Thoracic aorta (tissue), 2 donors: ENCODE measurements at regions not wholly inside any gene's neighbourhood (a gene's known extent, or its start where the extent isn't known, plus 50 kb on each side); places are given as distances from the start of the nearest gene placed in this dataset.

Experiments used
- ATAC-seq: fragments of 150-250 bp; one replicate; pipeline ENCODE4 v1.8.0; 2017; ENCODE audit warnings: low read depth; ENCODE audit not compliant: insufficient number of reproducible peaks, low FRiP score
- DNase-seq: peaks from one replicate; pipeline ENCODE4 v3.0.0-alpha.2; 2020; ENCODE audit warnings: low spot score
- H3K27ac ChIP-seq, 2 donors: fragments of 200-600 bp; sonication (generic); 1 replicate in 1 of 2; 2 replicates in 1 of 2; pipeline ENCODE4 v1.5.1; 2016; ENCODE audit warnings: mild to moderate bottlenecking in 2 of 2, moderate library complexity in 2 of 2
- H3K27me3 ChIP-seq: fragments of 200-600 bp; sonication (generic); replicated peaks from 2 replicates; pipeline ENCODE4 v1.6.0; 2016; ENCODE audit warnings: mild to moderate bottlenecking; ENCODE audit not compliant: insufficient read depth
- H3K36me3 ChIP-seq: fragments of 200-600 bp; sonication (generic); one replicate; pipeline ENCODE4 v1.5.1; 2016
- H3K4me1 ChIP-seq, 2 donors: fragments of 200-600 bp; sonication (generic); 1 replicate in 1 of 2; 2 replicates in 1 of 2; pipeline versions ENCODE4 v1.5.1 to v1.6.0; 2016; ENCODE audit warnings: low read depth in 2 of 2, mild to moderate bottlenecking in 1 of 2; ENCODE audit not compliant: control insufficient read depth in 1 of 2
- H3K4me3 ChIP-seq: fragments of 200-600 bp; sonication (generic); 2 replicates; pipeline ENCODE4 v1.5.1; 2016; ENCODE audit warnings: mild to moderate bottlenecking
- H3K9me3 ChIP-seq: fragments of 200-600 bp; sonication (generic); 2 replicates; pipeline ENCODE4 v1.5.1; 2016
- TF ChIP-seq, protein P1 (sequence below): fragments of 200-600 bp; sonication (generic); IDR thresholded peaks from one replicate; pipeline ENCODE4 v1.5.1; 2019; ENCODE audit warnings: antibody characterized with exemption

DNA sequence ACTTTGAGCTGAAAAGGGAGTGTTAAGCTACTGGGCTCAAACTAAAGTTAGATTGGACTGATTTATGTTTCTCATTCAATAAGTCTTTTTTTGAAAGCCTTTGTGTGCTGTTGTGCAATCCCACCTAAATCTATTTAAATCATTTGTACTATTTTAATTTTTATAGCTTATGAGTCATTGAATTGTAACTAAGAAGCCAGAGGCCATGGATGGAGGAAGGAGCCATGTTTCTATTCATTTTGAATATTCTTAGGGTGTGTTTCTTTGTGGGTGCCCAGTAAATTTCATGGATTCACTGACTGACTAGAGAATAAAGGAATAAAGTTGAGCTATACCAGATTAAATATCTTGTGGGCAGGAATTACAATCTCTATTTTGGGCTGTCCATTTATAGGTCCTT is 238.5 kb downstream of the KIF4B start:
- ATAC-seq (no peak), DNase-seq (no peak)
- TF ChIP-seq, protein P1, sequence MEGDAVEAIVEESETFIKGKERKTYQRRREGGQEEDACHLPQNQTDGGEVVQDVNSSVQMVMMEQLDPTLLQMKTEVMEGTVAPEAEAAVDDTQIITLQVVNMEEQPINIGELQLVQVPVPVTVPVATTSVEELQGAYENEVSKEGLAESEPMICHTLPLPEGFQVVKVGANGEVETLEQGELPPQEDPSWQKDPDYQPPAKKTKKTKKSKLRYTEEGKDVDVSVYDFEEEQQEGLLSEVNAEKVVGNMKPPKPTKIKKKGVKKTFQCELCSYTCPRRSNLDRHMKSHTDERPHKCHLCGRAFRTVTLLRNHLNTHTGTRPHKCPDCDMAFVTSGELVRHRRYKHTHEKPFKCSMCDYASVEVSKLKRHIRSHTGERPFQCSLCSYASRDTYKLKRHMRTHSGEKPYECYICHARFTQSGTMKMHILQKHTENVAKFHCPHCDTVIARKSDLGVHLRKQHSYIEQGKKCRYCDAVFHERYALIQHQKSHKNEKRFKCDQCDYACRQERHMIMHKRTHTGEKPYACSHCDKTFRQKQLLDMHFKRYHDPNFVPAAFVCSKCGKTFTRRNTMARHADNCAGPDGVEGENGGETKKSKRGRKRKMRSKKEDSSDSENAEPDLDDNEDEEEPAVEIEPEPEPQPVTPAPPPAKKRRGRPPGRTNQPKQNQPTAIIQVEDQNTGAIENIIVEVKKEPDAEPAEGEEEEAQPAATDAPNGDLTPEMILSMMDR = no peak
- no peaks in the 10 kb centered on the region for H3K36me3 ChIP-seq
- H3K9me3 ChIP-seq = no peaks in the 10 kb centered on the region
- H3K27ac ChIP-seq = no peak overlapping the region
- H3K4me1 ChIP-seq = no peaks in the 10 kb centered on the region
- no peak overlapping the region for H3K4me3 ChIP-seq
- H3K27me3 ChIP-seq = no peaks in the 10 kb centered on the region

DNA sequence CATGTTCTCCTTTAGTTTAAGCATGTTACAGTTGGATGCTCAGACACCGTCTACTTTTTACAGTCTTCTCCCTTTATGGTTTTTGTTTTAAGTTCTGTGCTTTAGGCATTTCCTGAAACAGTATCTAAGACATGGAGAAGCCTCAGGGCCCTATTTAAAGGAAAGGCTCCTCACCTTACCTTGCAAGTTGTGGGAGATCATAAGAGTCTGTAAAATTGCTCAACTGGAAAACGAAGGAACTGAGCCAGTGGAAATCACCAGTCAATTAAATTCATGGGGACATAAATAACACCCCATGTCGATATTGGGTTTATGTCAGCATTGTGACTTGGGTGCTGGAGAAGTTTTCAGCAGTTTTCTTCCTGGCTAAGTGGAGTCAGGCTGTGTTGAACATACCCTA is 239.2 kb downstream of the KIF4B start:
- TF ChIP-seq, protein P1 = no peak
- ATAC-seq (no peak), DNase-seq (no peak)
- peaks cover 0 to 4% of the 10 kb centered on the region in 2 donors for H3K4me1 ChIP-seq
- no peak overlapping the region for H3K27ac ChIP-seq
- H3K9me3 ChIP-seq = no peaks in the 10 kb centered on the region
- no peaks in the 10 kb centered on the region for H3K36me3 ChIP-seq
- no peaks in the 10 kb centered on the region for H3K27me3 ChIP-seq
- no peak overlapping the region for H3K4me3 ChIP-seq

DNA sequence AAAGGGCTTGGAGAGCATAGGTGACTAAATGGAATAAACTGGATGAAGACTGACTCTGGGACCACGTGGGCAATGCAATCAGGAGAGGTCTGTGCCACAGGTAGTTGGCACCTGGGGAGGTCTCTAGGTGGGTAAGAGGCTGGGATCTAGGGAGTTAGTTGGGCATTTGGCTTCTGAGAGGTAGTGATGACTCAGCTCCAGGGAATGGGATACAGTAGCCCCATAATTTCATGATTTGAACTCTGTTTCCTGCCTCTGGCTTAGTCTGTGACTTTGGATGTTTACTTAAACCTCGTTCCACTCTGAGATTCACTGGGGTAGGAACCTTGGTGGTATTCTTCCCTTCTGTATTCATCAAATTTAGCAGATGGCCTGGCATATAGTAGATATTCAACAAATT is 240.8 kb downstream of the KIF4B start:
- no peaks in the 10 kb centered on the region for H3K9me3 ChIP-seq

DNA sequence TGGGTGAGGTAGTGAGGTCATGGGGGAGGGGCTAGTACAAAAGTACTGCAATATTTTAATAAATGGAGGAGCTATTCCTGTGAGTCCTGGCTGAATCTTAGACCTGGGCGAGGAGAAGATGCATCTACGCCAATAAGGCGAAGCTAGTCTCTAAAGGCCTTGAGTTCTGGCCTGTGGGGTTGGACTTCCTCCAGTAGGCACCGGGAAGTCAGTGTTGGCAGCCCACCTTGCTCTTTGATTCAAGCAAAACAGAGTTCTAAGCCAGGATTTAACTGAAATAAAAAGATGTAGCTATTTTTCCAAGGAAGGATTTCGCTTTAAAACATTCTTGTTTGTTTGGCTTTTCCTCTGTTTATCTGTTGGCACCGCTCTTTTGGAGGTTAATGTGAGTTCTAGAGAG is 244.6 kb downstream of the KIF4B start:
- Histone ChIP-seq H3K27ac (peak overlapping the region; percentile 43 to 45), H3K4me1 (peaks cover 6 to 20% of the 10 kb centered on the region in 2 donors)
- no peak for ATAC-seq

More for the DNA sequence above, 240.8 kb downstream of the KIF4B start:
- Histone ChIP-seq H3K4me3 (no peak overlapping the region), H3K27ac (no peak overlapping the region), H3K27me3 (no peaks in the 10 kb centered on the region), H3K36me3 (no peaks in the 10 kb centered on the region), H3K4me1 (peaks cover 6 to 20% of the 10 kb centered on the region in 2 donors)
- TF ChIP-seq, protein P1 = no peak
- DNase-seq (no peak), ATAC-seq (no peak)

DNA sequence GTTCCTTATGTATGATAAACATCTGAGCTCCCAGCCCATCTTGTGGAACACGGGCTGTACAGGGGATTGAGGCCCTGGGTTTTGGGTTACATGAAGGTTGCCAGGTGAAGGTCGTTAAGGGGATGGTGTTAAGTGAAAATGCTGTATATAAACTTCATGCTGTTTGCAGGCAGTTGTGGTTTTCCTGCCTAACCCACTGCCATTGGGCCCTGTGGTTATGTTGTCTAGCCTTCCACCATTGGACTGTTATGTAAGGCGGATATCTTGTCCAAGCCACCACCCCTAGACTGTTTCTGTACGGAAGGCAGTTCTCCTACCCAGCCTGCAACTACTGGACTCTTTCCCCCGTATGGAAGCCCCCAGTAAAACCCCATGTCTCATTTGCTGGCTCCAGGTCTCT is 246.1 kb downstream of the KIF4B start:
- TF ChIP-seq, protein P1 = no peak
- ATAC-seq (no peak), DNase-seq (no peak)
- no peaks in the 10 kb centered on the region for H3K9me3 ChIP-seq
- H3K27ac ChIP-seq = no peak overlapping the region
- H3K36me3 ChIP-seq = no peaks in the 10 kb centered on the region
- peaks cover 6 to 20% of the 10 kb centered on the region in 2 donors for H3K4me1 ChIP-seq
- H3K27me3 ChIP-seq = no peaks in the 10 kb centered on the region
- no peak overlapping the region for H3K4me3 ChIP-seq

More for the DNA sequence above, 244.6 kb downstream of the KIF4B start:
- DNase-seq = no peak
- Histone ChIP-seq H3K27me3 (no peaks in the 10 kb centered on the region), H3K9me3 (no peaks in the 10 kb centered on the region), H3K36me3 (no peaks in the 10 kb centered on the region), H3K4me3 (no peak overlapping the region)
- TF ChIP-seq, protein P1 = no peak
